Memory B cell (primary cell): ENCODE measurements at regions not wholly inside any gene's neighbourhood (a gene's known extent, or its start where the extent isn't known, plus 50 kb on each side); places are given as distances from the start of the nearest gene placed in this dataset.

ENCODE experiments used
- ATAC-seq: fragments of 150-1000 bp; cut with Tn5 transposase; 2 replicates; pipeline ENCODE4 v1.10.0; 2021; ENCODE audit warnings: low read depth, mild to moderate bottlenecking, moderate library complexity
- DNase-seq, 2 donors: peaks; one replicate each; pipeline ENCODE4 v3.0.0; 2022; ENCODE audit warnings: low spot score in 2 of 2
- H3K27ac Mint-ChIP-seq: one replicate; pipeline ENCODE4 v1.8.0; 2022; ENCODE audit warnings: mild to moderate bottlenecking, moderate library complexity, mixed read lengths
- H3K27me3 Mint-ChIP-seq: one replicate; pipeline ENCODE4 v1.8.0; 2022; ENCODE audit warnings: mixed read lengths
- H3K36me3 Mint-ChIP-seq: one replicate; pipeline ENCODE4 v1.8.0; 2022; ENCODE audit warnings: mild to moderate bottlenecking, mixed read lengths
- H3K4me1 Mint-ChIP-seq: one replicate; pipeline ENCODE4 v1.8.0; 2022; ENCODE audit warnings: mixed read lengths
- H3K4me3 Mint-ChIP-seq: one replicate; pipeline ENCODE4 v1.8.0; 2022; ENCODE audit warnings: mild to moderate bottlenecking, moderate library complexity, mixed read lengths
- H3K9me3 Mint-ChIP-seq: one replicate; pipeline ENCODE4 v1.8.0; 2022; ENCODE audit warnings: mixed read lengths

DNA sequence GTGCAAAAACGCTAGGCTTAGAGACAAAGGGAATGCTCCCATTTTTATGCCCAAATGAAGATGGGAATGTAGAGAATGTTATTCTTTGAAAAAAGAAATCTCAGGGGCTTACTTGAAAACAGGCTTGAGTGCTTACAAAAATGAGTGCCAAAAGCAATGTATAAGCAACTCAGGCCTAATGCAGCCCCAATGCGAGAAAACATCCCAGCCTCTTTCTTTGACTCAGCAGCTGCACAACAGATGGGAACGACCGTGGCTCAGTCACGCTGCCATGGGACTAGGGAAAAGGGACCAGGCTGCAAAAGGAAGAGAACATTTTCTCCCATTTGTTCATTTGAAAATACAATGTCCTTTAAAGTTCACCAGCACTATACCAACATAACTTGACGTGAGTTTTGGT, 246.4 kb upstream of the LRIG1 start:
- H3K4me1 Mint-ChIP-seq: no peaks in the 10 kb centered on the region
- H3K27ac Mint-ChIP-seq: no peak overlapping the region
- H3K4me3 Mint-ChIP-seq: no peak overlapping the region
- no peaks in the 10 kb centered on the region for H3K36me3 Mint-ChIP-seq
- H3K27me3 Mint-ChIP-seq: peaks cover 5% of the 10 kb centered on the region
- no peaks in the 10 kb centered on the region for H3K9me3 Mint-ChIP-seq
- DNase-seq (no peak), ATAC-seq (no peak)

DNA sequence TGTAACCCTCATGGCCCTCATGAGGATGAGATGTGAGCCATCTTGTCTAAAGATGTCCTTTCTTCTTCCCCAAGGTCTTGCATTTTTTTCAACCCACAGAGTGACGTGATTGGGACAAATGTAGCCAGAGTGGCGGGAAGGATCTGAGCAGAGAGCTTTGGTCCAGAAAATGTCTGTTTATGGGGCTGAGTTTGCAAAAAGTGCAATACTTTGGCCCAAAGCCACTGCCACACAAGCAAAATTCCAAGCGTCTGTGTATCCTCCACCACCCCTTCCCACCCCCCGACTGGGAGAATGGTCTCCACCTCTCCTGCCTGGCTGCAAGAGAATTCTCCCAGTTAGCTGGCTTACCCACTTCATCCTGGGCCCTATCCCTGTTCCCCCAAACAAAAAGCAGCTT, 246.9 kb upstream of the LRIG1 start:
- ATAC-seq (no peak), DNase-seq (no peak)
- no peak overlapping the region for H3K4me3 Mint-ChIP-seq
- no peaks in the 10 kb centered on the region for H3K9me3 Mint-ChIP-seq
- peaks cover 5% of the 10 kb centered on the region for H3K27me3 Mint-ChIP-seq
- no peaks in the 10 kb centered on the region for H3K36me3 Mint-ChIP-seq
- no peak overlapping the region for H3K27ac Mint-ChIP-seq
- no peaks in the 10 kb centered on the region for H3K4me1 Mint-ChIP-seq

DNA sequence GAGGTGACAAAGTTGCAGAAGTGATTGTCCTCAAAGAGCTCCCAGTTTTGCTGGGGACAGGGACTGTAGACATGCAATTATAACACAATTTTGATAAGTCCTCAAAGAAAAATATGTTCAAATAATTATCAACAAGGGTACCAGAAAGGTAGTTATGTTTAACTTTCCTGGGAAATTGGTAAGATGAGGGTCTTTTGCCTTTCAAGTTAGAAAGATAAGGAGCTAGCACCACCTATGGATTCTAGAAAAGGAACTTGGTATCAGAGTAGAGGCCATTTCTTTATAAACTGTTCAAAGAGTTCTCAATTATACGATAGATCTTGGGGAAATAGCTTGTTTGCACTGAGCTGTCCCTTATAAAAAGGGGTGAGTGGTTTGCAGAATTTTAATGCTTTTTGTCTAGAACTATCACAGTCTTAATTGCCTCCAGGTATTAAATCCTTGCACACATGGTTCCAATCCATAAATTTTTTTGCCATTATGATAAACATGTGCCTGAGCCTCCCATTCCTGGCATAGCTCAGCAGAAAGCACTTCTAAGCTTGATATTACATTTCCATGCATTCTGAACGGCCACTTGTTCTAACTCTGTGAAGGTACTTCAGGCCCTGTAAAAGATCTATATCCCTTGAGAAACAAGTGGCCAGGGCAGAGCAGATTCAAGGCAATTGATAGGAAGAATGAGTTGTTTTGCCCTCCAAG, 247.5 kb upstream of the LRIG1 start:
- no peak for ATAC-seq

DNA sequence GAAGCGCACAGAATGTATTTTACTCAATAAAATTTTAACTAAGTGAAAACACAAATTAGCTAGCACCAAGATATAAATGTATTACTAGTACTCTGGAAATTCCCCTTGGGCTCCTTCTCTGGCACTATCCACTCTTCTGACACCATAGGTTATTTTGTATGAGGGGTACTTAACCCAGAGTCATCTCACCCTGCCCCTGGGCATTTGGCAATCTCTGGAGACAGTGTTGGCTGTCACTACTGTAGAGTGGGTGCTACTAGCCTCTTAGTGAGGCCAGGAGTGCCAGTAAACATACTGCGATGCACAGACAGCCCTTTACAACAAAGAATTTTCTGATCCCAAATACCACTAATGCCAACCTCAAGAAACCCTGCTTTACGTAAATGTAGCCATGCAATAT, 246.3 kb upstream of the KBTBD8 start:
- no peaks in the 10 kb centered on the region for H3K4me1 Mint-ChIP-seq
- ATAC-seq (no peak), DNase-seq (no peak)
- H3K27ac Mint-ChIP-seq: no peak overlapping the region
- no peaks in the 10 kb centered on the region for H3K36me3 Mint-ChIP-seq
- no peaks in the 10 kb centered on the region for H3K9me3 Mint-ChIP-seq
- H3K4me3 Mint-ChIP-seq: no peak overlapping the region
- H3K27me3 Mint-ChIP-seq: peaks cover 8% of the 10 kb centered on the region

More for the DNA sequence above, 247.5 kb upstream of the LRIG1 start:
- Mint-ChIP-seq H3K27ac (no peak overlapping the region), H3K9me3 (no peaks in the 10 kb centered on the region), H3K27me3 (peaks cover 5% of the 10 kb centered on the region), H3K4me1 (no peaks in the 10 kb centered on the region), H3K4me3 (no peak overlapping the region), H3K36me3 (no peaks in the 10 kb centered on the region)
- DNase-seq: no peak

- Mint-ChIP-seq H3K9me3 (peaks cover 2% of the 10 kb centered on the region), H3K27me3 (peaks cover 6% of the 10 kb centered on the region), H3K4me1 (no peaks in the 10 kb centered on the region), H3K27ac (no peak overlapping the region), H3K4me3 (no peak overlapping the region), H3K36me3 (no peaks in the 10 kb centered on the region)
- ATAC-seq (no peak), DNase-seq (no peak)
Observed at GRCh38 chr3:66753670-66754069, 244.4 kb upstream of the KBTBD8 start.

DNA sequence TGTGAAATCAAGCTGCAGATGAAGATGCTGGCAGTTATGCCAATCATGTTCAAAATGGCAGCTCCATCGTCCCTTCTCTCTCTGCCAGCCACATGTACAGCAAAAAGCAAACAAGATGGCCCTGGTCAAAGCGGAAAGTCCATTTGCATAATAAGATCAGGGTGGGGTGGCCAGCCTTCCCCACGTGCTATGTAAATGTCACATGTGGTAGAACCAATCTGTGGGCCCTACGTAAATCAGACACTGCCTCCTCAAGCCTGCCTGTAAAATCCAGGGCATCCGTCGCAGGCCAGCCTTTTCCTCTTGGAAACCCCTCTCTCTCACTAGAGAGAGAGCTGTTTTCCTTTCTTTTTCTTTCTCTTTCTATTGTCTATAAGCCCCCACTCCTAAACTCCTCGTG, 243.5 kb upstream of the KBTBD8 start:
- Mint-ChIP-seq H3K27me3 (peaks cover 3% of the 10 kb centered on the region), H3K27ac (no peak overlapping the region), H3K4me3 (no peak overlapping the region), H3K9me3 (peaks cover 2% of the 10 kb centered on the region), H3K36me3 (no peaks in the 10 kb centered on the region), H3K4me1 (no peaks in the 10 kb centered on the region)
- DNase-seq (no peak), ATAC-seq (no peak)

- Mint-ChIP-seq H3K4me3 (no peak overlapping the region), H3K27ac (no peak overlapping the region), H3K36me3 (no peaks in the 10 kb centered on the region), H3K9me3 (peaks cover 2% of the 10 kb centered on the region), H3K4me1 (no peaks in the 10 kb centered on the region), H3K27me3 (peaks cover 3% of the 10 kb centered on the region)
- DNase-seq (no peak), ATAC-seq (no peak)
Observed at GRCh38 chr3:66755924-66756323, 242.2 kb upstream of the KBTBD8 start.

- H3K9me3 Mint-ChIP-seq: peaks cover 2% of the 10 kb centered on the region
- ATAC-seq (no peak), DNase-seq (no peak)
- no peak overlapping the region for H3K4me3 Mint-ChIP-seq
- no peaks in the 10 kb centered on the region for H3K36me3 Mint-ChIP-seq
- H3K27me3 Mint-ChIP-seq: peaks cover 3% of the 10 kb centered on the region
- H3K27ac Mint-ChIP-seq: no peak overlapping the region
- no peaks in the 10 kb centered on the region for H3K4me1 Mint-ChIP-seq
Observed at GRCh38 chr3:66756468-66757036, 241.6 kb upstream of the KBTBD8 start.

DNA sequence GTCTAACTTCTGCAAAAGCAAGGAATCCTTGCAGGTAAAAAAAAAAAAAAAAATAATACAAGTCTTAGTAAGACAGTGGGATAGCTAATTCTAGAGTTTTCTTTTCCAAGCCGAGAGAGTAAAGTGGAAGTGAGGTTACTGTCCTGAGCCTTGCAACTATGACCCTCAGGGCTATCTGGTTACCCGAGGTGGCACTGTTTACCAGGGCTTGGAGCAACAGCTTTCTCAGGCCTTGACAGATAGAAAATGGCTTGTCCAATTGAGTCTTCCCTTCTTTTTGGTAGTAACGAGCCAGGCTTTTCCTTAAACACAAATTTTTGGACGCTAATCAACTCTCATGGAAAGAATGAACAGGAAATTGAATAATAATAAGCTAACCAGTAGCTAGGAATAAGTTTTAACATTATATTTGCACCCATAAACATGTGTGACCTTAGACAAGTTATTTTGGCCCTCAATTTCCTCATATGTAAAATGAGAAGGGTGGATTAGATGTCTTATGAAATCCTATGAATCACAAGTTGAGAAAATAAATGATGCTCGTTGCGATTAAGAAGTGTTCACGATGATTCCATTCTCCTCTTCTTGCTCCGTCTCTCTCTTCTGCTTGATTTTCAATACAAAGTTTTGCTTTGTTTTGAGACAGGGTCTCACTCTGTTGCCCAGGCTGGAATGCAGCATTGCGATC, 236.9 kb upstream of the KBTBD8 start:
- no peaks in the 10 kb centered on the region for H3K4me1 Mint-ChIP-seq
- no peaks in the 10 kb centered on the region for H3K36me3 Mint-ChIP-seq
- no peak for DNase-seq
- H3K9me3 Mint-ChIP-seq: peaks cover 6% of the 10 kb centered on the region
- H3K4me3 Mint-ChIP-seq: no peak overlapping the region
- H3K27ac Mint-ChIP-seq: no peak overlapping the region
- H3K27me3 Mint-ChIP-seq: no peaks in the 10 kb centered on the region
- ATAC-seq: no peak

DNA sequence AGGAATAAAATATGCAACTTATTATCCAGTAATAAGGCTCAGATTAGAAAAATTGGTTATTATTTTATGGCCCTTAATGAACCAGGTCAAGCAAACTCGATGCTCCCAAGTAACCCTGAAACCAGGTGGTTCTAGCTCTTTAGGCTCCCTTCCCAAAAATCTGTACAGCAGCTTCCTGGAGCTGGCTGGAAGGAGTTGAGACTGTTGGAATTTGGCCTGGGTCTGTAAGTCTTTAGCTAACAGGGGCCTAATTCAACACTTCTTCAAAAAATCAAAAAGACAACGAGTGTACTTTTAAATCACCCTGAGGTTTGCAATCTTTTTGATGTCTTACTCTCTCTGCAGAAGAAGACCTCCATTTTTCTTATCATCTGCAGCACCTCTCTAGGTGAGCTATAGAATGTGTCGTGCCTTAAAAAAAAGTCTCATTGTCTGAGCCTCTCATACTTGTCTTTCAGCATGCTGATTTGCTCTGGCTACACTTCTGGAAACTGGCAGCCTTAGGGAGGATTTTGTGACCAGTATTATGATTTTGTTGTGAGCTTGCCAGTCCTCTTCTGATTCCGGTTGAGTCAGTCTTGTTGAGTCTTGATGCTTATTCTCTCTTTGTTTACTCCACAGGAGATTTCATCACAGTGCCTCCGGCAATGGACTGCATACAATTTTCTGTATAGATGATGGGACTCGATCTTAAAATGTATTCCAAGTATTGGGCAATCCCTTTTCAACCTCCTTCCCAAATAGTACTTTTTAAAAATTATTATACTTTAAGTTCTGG, 235.0 kb upstream of the KBTBD8 start:
- H3K4me3 Mint-ChIP-seq: no peak overlapping the region
- ATAC-seq (no peak), DNase-seq (no peak)
- H3K9me3 Mint-ChIP-seq: peaks cover 5% of the 10 kb centered on the region
- no peaks in the 10 kb centered on the region for H3K4me1 Mint-ChIP-seq
- H3K36me3 Mint-ChIP-seq: no peaks in the 10 kb centered on the region
- no peak overlapping the region for H3K27ac Mint-ChIP-seq
- no peaks in the 10 kb centered on the region for H3K27me3 Mint-ChIP-seq

GRCh38 chr3:66778107-66778506, 220.0 kb upstream of the KBTBD8 start:
- Mint-ChIP-seq H3K4me3 (no peak overlapping the region), H3K36me3 (no peaks in the 10 kb centered on the region), H3K9me3 (peaks cover 1% of the 10 kb centered on the region), H3K4me1 (no peaks in the 10 kb centered on the region), H3K27ac (no peak overlapping the region), H3K27me3 (peaks cover 10% of the 10 kb centered on the region)
- DNase-seq: no peak
- ATAC-seq: no peak

DNA sequence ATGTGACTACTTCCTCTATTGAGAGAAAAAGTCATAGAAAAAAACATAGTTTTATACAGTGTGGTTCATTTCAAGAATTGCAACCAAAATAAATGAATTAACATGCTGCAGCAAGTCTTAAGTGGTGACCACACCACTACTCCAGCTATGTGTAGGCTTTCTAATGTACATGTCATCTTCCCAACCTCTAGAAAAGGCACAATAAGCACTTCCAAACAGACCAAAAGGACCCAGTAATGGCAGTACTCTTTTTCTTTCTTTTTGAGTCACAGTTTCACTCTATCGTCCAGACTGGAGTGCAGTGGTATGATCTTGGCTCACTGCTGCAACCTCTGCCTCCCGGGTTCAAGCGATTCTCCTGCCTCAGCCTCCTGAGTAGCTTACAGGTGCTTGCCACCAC, 219.3 kb upstream of the KBTBD8 start:
- ATAC-seq: no peak

DNA sequence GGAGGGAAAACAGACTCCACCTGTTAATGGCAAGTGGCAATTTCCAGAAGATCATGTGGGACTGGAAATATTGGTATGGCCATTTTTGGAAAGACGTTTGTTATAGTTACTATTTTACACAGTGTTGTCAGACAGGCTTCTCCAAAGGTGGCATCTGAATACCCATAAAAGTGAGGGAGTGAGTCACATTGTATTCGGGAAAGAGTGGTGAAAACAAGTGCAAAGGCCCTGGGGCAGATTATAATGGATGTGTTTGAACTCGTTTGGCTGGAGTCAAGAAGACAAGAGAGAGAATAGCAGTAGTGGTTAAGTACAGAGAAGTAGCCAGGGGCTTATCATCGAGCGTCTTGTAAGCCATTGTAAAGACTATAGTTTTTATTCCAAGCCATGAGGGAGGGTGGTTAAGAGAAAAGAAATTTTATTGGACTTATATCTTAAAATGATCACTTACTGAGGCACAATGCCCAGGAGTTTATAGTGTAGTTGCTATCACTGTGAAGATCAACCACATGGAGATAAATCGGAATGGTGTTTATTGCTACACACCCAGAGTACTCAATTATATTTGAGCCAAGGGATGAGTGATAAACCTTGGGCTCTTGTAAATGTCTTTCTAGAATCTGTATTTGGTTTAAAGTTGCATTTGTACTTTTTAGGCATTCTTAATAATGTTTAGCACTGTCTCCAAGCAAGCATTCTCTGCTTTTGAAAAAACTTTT, 212.8 kb upstream of the KBTBD8 start:
- Mint-ChIP-seq H3K4me1 (no peaks in the 10 kb centered on the region), H3K4me3 (no peak overlapping the region), H3K36me3 (no peaks in the 10 kb centered on the region), H3K27ac (no peak overlapping the region), H3K27me3 (peaks cover 6% of the 10 kb centered on the region), H3K9me3 (peaks cover 2% of the 10 kb centered on the region)
- ATAC-seq: no peak
- DNase-seq: no peak

More for the DNA sequence above, 219.3 kb upstream of the KBTBD8 start:
- H3K36me3 Mint-ChIP-seq: no peaks in the 10 kb centered on the region
- no peak overlapping the region for H3K4me3 Mint-ChIP-seq
- no peaks in the 10 kb centered on the region for H3K4me1 Mint-ChIP-seq
- peaks cover 8% of the 10 kb centered on the region for H3K27me3 Mint-ChIP-seq
- no peak overlapping the region for H3K27ac Mint-ChIP-seq
- H3K9me3 Mint-ChIP-seq: peaks cover 1% of the 10 kb centered on the region
- no peak for DNase-seq
